SH-SY5Y (cell line): ENCODE measurements at regions not wholly inside any gene's neighbourhood (a gene's known extent, or its start where the extent isn't known, plus 50 kb on each side); places are given as distances from the start of the nearest gene placed in this dataset.

Experiments
- GATA2 ChIP-seq: IDR thresholded peaks from 2 replicates; pipeline ENCODE4 v1.6.1; 2011; ENCODE audit warnings: mild to moderate bottlenecking, low read depth, low read length
- GATA3 ChIP-seq: IDR thresholded peaks from 2 replicates; pipeline ENCODE4 v1.6.1; 2011; ENCODE audit warnings: low read depth, mild to moderate bottlenecking, low read length, moderate library complexity

DNA sequence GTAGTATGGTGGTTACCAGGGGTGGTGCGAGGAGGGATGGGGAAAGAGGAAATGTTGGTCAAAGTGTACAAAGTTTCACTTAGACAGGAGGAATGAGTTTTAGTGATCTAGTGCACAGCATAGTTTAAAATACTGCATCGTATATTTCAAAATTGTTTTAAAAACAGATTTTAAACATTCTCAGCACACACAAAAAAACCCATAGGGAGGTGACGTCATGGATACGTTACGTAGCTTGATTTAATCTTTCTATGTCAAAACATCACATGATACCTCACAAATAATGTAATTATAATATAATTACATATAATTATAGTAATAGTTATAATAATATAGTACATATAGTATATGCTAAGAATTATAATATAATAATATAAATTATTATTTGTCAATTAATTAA, 614.2 kb downstream of the TMEM114 start:
- TF ChIP-seq GATA2 (no peak), GATA3 (no peak)
